SK-N-SH (cell line): ENCODE measurements at regions not wholly inside any gene's neighbourhood (a gene's known extent, or its start where the extent isn't known, plus 50 kb on each side); places are given as distances from the start of the nearest gene placed in this dataset.

Experiments
- CTCF ChIA-PET: fragments of 300-600, 350-600 bp; formaldehyde crosslinking; extraction: SDS; loops from one replicate; lab custom pipeline; 2021; lab: Yijun Ruan, JAX
- POLR2A ChIA-PET: fragments of 350-600 bp; sonication (Branson Sonifier 250); formaldehyde crosslinking; extraction: SDS; loops from one replicate; lab custom pipeline; 2020; ENCODE audit warnings: antibody characterized with exemption, inconsistent platforms; lab: Yijun Ruan, JAX
- DNase-seq: peaks from one replicate; pipeline ENCODE4 v3.0.0; 2012
- H2AFZ ChIP-seq: fragments of 200-600 bp; sonication (generic); 2 replicates; pipeline ENCODE4 v1.8.1; 2016; ENCODE audit warnings: antibody characterized with exemption, mild to moderate bottlenecking, low read depth
- H3F3A ChIP-seq: fragments of 200-600 bp; sonication (generic); replicated peaks from 2 replicates; pipeline ENCODE3; 2016; ENCODE audit warnings: antibody characterized with exemption, mild to moderate bottlenecking; ENCODE audit not compliant: insufficient read depth
- H3K27ac ChIP-seq, 2 experiments: fragments of 200-500 bp in 1 of 2; fragments of 200-600 bp in 1 of 2; sonication (Bioruptor generic) in 1 of 2; sonication (generic), shearing (Covaris generic) in 1 of 2; 2 replicates each; pipeline versions ENCODE4 v1.5.1 to v1.6.1; 2014 to 2016; ENCODE audit warnings: low read depth in 2 of 2, inconsistent platforms in 1 of 2, low read length in 1 of 2, mild to moderate bottlenecking in 1 of 2, mixed read lengths in 1 of 2
- H3K27me3 ChIP-seq: fragments of 200-600 bp; sonication (generic), shearing (Covaris generic); 2 replicates; pipeline ENCODE4 v1.6.1; 2016; ENCODE audit warnings: mixed run types; ENCODE audit not compliant: insufficient read depth
- H3K36me3 ChIP-seq, 2 experiments: fragments of 200-500 bp in 1 of 2; fragments of 200-600 bp in 1 of 2; sonication (Bioruptor generic) in 1 of 2; sonication (generic) in 1 of 2; replicated peaks in 1 of 2; 2 replicates each; pipeline versions ENCODE3 to v1.5.1; 2014 to 2016; ENCODE audit warnings: low read length in 1 of 2, mild to moderate bottlenecking in 1 of 2; ENCODE audit not compliant: insufficient read depth in 2 of 2, control insufficient read depth in 1 of 2
- H3K4me1 ChIP-seq, 2 experiments: fragments of 200-500 bp in 1 of 2; fragments of 200-600 bp in 1 of 2; sonication (Bioruptor generic) in 1 of 2; sonication (generic), shearing (Covaris generic) in 1 of 2; 2 replicates each; pipeline versions ENCODE4 v1.5.1 to v1.6.1; 2014 to 2016; ENCODE audit warnings: low read depth in 1 of 2, low read length in 1 of 2, mixed run types in 1 of 2; ENCODE audit not compliant: insufficient read depth in 2 of 2, control insufficient read depth in 1 of 2
- H3K4me2 ChIP-seq: fragments of 200-600 bp; sonication (generic), shearing (Covaris generic); 2 replicates; pipeline ENCODE4 v1.6.1; 2017; ENCODE audit warnings: mixed run types
- H3K4me3 ChIP-seq, 2 experiments: fragments of 200-500 bp in 1 of 2; fragments of 200-600 bp in 1 of 2; sonication (Bioruptor generic) in 1 of 2; sonication (generic), shearing (Covaris generic) in 1 of 2; 2 replicates each; pipeline versions ENCODE4 v1.5.1 to v1.8.1; 2014 to 2016; ENCODE audit warnings: low read depth in 2 of 2, inconsistent platforms in 1 of 2, low read length in 1 of 2, mild to moderate bottlenecking in 1 of 2, mixed read lengths in 1 of 2, moderate library complexity in 1 of 2
- H3K79me2 ChIP-seq: fragments of 200-600 bp; sonication (generic); 2 replicates; pipeline ENCODE4 v1.8.1; 2017; ENCODE audit warnings: mild to moderate bottlenecking; ENCODE audit not compliant: insufficient read depth
- H3K9ac ChIP-seq: fragments of 200-600 bp; sonication (generic); 2 replicates; pipeline ENCODE4 v1.6.1; 2017; ENCODE audit warnings: mixed run types
- H3K9me2 ChIP-seq: fragments of 200-600 bp; sonication (generic); 2 replicates; pipeline ENCODE4 v1.6.1; 2017; ENCODE audit warnings: mixed run types
- H3K9me3 ChIP-seq: fragments of 200-600 bp; sonication (generic); 2 replicates; pipeline ENCODE4 v1.6.1; 2017; ENCODE audit warnings: mixed run types, mild to moderate bottlenecking, moderate library complexity
- H4K20me1 ChIP-seq: fragments of 200-600 bp; sonication (generic); 2 replicates; pipeline ENCODE4 v1.6.1; 2017; ENCODE audit warnings: mild to moderate bottlenecking, mixed run types; ENCODE audit not compliant: insufficient read depth
- CHD2 ChIP-seq: fragments of 150-350 bp; IDR thresholded peaks from 2 replicates; pipeline ENCODE4 v1.6.1; 2018; ENCODE audit warnings: low read length; ENCODE audit not compliant: partially characterized antibody
- ELF1 ChIP-seq: IDR thresholded peaks from 2 replicates; pipeline ENCODE4 v1.4.0; 2012
- EZH2phosphoT487 ChIP-seq: fragments of 200-600 bp; sonication (generic); IDR thresholded peaks from 2 replicates; pipeline ENCODE4 v1.6.1; 2017; ENCODE audit warnings: low read depth, mixed run types, mild to moderate bottlenecking, antibody characterized with exemption, moderate library complexity, borderline replicate concordance
- FOXJ3 ChIP-seq: sonication (generic); formaldehyde crosslinking; IDR thresholded peaks from 2 replicates; pipeline ENCODE4 v1.5.1; 2020; ENCODE audit warnings: mild to moderate bottlenecking, missing genetic modification reagents
- FOXM1 ChIP-seq: IDR thresholded peaks from 2 replicates; pipeline ENCODE4 v1.4.0; 2012; ENCODE audit warnings: low read depth, mild to moderate bottlenecking
- GABPA ChIP-seq: IDR thresholded peaks from 2 replicates; pipeline ENCODE4 v1.4.0; 2012; ENCODE audit warnings: low read depth, mild to moderate bottlenecking
- GATA2 ChIP-seq: sonication (generic); formaldehyde crosslinking; IDR thresholded peaks from 2 replicates; pipeline ENCODE4 v1.5.0; 2020; ENCODE audit warnings: mild to moderate bottlenecking, missing genetic modification reagents
- MAX ChIP-seq: IDR thresholded peaks from 2 replicates; pipeline ENCODE4 v1.4.0; 2012; ENCODE audit warnings: low read depth
- MEF2A ChIP-seq: IDR thresholded peaks from 2 replicates; pipeline ENCODE4 v1.4.0; 2012; ENCODE audit warnings: low read depth, borderline replicate concordance
- MXI1 ChIP-seq: IDR thresholded peaks from 2 replicates; pipeline ENCODE4 v1.6.1; 2012; ENCODE audit warnings: mild to moderate bottlenecking, low read depth, low read length, improper control_type of control experiment
- NRF1 ChIP-seq: IDR thresholded peaks from 2 replicates; pipeline ENCODE4 v1.6.1; 2012; ENCODE audit warnings: low read depth, mild to moderate bottlenecking, low read length
- POLR2AphosphoS5 ChIP-seq: IDR thresholded peaks from 2 replicates; pipeline ENCODE4 v1.6.1; 2012; ENCODE audit warnings: low read depth, low read length
- RAD21 ChIP-seq: IDR thresholded peaks from 2 replicates; pipeline ENCODE4 v1.6.1; 2012; ENCODE audit warnings: mild to moderate bottlenecking, low read length
- RCOR1 ChIP-seq: fragments of 150-350 bp; IDR thresholded peaks from 2 replicates; pipeline ENCODE4 v1.6.1; 2017; ENCODE audit warnings: antibody characterized with exemption, low read length
- RFX5 ChIP-seq: IDR thresholded peaks from 2 replicates; pipeline ENCODE4 v1.6.1; 2012; ENCODE audit warnings: mild to moderate bottlenecking, improper control_type of control experiment, low read length
- SIN3A ChIP-seq: IDR thresholded peaks from 2 replicates; pipeline ENCODE4 v1.6.1; 2012; ENCODE audit warnings: low read depth, mild to moderate bottlenecking, low read length, moderate library complexity, borderline replicate concordance
- SMC3 ChIP-seq: IDR thresholded peaks from 2 replicates; pipeline ENCODE4 v1.6.1; 2012; ENCODE audit warnings: low read depth, low read length, improper control_type of control experiment
- TCF12 ChIP-seq: IDR thresholded peaks from 2 replicates; pipeline ENCODE4 v1.4.0; 2012
- TEAD4 ChIP-seq: IDR thresholded peaks from 2 replicates; pipeline ENCODE4 v1.4.0; 2012; ENCODE audit warnings: mild to moderate bottlenecking, borderline replicate concordance; ENCODE audit not compliant: insufficient read depth
- USF1 ChIP-seq: IDR thresholded peaks from 2 replicates; pipeline ENCODE4 v1.4.0; 2012; ENCODE audit warnings: low read depth, borderline replicate concordance
- YY1 ChIP-seq: IDR thresholded peaks from 2 replicates; pipeline ENCODE4 v1.4.0; 2012; ENCODE audit warnings: low read depth, mild to moderate bottlenecking
- WGBS: methylation state at CpG from one replicate; pipeline ENCODE4 v1.1.6; 2017; ENCODE audit warnings: low lambda C conversion rate; 5-methylcytosine and 5-hydroxymethylcytosine counted together
- TF ChIP-seq, protein P1 (sequence below): fragments of 150-350 bp; IDR thresholded peaks from 2 replicates; pipeline ENCODE4 v1.6.1; 2017; ENCODE audit warnings: antibody characterized with exemption, low read length, low read depth, borderline replicate concordance
- TF ChIP-seq, protein P2 (sequence below): IDR thresholded peaks from 2 replicates; pipeline ENCODE4; 2012
- TF ChIP-seq, protein P3 (sequence below): IDR thresholded peaks from 2 replicates; pipeline ENCODE4 v1.4.0; 2012; ENCODE audit warnings: low read depth, borderline replicate concordance
- TF ChIP-seq, protein P4 (sequence below): fragments of 150-350 bp; IDR thresholded peaks from 2 replicates; pipeline ENCODE4 v1.6.1; 2016; ENCODE audit warnings: mild to moderate bottlenecking, low read depth, low read length
- TF ChIP-seq, protein P5 (sequence below): fragments of 200-600 bp; sonication (generic); IDR thresholded peaks from 2 replicates; pipeline ENCODE4 v1.6.1; 2017; ENCODE audit warnings: antibody characterized with exemption, mild to moderate bottlenecking, moderate library complexity

DNA sequence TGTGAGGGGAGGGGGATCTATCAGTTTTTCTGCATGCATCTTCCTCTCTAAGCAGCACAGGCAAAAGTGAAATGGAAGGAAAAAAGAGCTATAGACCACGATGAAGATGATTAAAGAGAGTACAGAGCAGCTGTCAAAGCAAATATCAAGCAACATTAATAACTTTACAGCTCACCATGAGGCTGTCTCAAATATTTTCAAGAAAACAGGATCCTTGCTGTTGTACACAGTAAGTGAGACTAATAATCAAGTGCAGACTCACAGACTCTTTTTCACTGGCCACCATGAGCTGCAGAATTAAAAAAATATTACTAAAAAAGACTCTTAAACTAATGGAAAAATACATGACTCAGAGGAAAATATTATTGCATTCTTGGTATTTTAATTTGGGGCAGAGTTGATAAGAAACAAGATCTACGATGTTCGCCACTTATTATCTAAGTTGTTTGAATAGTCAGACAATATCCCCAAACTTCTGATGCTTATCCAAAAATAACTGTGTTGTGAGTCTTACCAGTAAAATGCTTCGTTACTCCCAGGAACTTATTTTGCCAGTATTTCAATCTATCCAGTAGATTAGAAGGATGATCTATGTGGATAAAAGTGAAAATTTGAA, 817.5 kb upstream of the ALCAM start:
- Histone ChIP-seq H3K9ac (no peak overlapping the region), H3K79me2 (no peaks in the 10 kb centered on the region), H3K9me3 (no peaks in the 10 kb centered on the region), H3K27me3 (no peaks in the 10 kb centered on the region), H3K27ac (peak overlapping the region; percentile 46 to 68; a peak in 3 of 4 replicates), H2AFZ (peak overlapping the region; percentile 54; the same call in 1 of the 2 replicates), H4K20me1 (no peaks in the 10 kb centered on the region), H3K4me1 (peaks cover 0 to 3% of the 10 kb centered on the region in 2 experiments; a peak in 2 of 4 replicates), H3F3A (peaks cover 14% of the 10 kb centered on the region), H3K4me2 (peak overlapping the region; percentile 46), H3K9me2 (no peaks in the 10 kb centered on the region), H3K4me3 (peak overlapping the region in 1 of 2 experiments; percentile 21; a peak in 1 of 4 replicates), H3K36me3 (no peaks in the 10 kb centered on the region)
- ChIA-PET CTCF (interaction anchor here (1.0 to 1.3 kb wide), 2 partner anchors 817 to 969 kb away, joined by 3 to 4 read pairs; partner anchors contain the start of gene ALCAM), POLR2A (no interaction called here)
- DNase-seq = no peak
- WGBS = 15% methylated on average over 4 of the region's 4 CpGs
- TF ChIP-seq YY1 = no peak
- no peak for TF ChIP-seq MEF2A
- TF ChIP-seq FOXJ3 (CRISPR knock-in tag) = no peak
- TF ChIP-seq RAD21 = no peak
- no peak for TF ChIP-seq SIN3A
- TF ChIP-seq TEAD4 = peak; percentile 58; the same call in 1 of the 2 replicates
- TF ChIP-seq NRF1 = no peak
- TF ChIP-seq, protein P1, sequence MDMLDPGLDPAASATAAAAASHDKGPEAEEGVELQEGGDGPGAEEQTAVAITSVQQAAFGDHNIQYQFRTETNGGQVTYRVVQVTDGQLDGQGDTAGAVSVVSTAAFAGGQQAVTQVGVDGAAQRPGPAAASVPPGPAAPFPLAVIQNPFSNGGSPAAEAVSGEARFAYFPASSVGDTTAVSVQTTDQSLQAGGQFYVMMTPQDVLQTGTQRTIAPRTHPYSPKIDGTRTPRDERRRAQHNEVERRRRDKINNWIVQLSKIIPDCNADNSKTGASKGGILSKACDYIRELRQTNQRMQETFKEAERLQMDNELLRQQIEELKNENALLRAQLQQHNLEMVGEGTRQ = no peak
- no peak for TF ChIP-seq RCOR1
- TF ChIP-seq, protein P2, sequence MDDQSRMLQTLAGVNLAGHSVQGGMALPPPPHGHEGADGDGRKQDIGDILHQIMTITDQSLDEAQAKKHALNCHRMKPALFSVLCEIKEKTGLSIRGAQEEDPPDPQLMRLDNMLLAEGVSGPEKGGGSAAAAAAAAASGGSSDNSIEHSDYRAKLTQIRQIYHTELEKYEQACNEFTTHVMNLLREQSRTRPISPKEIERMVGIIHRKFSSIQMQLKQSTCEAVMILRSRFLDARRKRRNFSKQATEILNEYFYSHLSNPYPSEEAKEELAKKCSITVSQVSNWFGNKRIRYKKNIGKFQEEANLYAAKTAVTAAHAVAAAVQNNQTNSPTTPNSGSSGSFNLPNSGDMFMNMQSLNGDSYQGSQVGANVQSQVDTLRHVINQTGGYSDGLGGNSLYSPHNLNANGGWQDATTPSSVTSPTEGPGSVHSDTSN = peak; percentile 77
- TF ChIP-seq, protein P3, sequence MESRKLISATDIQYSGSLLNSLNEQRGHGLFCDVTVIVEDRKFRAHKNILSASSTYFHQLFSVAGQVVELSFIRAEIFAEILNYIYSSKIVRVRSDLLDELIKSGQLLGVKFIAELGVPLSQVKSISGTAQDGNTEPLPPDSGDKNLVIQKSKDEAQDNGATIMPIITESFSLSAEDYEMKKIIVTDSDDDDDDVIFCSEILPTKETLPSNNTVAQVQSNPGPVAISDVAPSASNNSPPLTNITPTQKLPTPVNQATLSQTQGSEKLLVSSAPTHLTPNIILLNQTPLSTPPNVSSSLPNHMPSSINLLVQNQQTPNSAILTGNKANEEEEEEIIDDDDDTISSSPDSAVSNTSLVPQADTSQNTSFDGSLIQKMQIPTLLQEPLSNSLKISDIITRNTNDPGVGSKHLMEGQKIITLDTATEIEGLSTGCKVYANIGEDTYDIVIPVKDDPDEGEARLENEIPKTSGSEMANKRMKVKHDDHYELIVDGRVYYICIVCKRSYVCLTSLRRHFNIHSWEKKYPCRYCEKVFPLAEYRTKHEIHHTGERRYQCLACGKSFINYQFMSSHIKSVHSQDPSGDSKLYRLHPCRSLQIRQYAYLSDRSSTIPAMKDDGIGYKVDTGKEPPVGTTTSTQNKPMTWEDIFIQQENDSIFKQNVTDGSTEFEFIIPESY = no peak
- 0 out of 2 replicates have a peak, but pooled peaks have one; percentile 47 for TF ChIP-seq FOXM1
- TF ChIP-seq ELF1 = no peak
- TF ChIP-seq GABPA = no peak
- TF ChIP-seq MXI1 = no peak
- no peak for TF ChIP-seq USF1
- TF ChIP-seq, protein P4, sequence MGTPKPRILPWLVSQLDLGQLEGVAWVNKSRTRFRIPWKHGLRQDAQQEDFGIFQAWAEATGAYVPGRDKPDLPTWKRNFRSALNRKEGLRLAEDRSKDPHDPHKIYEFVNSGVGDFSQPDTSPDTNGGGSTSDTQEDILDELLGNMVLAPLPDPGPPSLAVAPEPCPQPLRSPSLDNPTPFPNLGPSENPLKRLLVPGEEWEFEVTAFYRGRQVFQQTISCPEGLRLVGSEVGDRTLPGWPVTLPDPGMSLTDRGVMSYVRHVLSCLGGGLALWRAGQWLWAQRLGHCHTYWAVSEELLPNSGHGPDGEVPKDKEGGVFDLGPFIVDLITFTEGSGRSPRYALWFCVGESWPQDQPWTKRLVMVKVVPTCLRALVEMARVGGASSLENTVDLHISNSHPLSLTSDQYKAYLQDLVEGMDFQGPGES = no peak
- no peak for TF ChIP-seq POLR2AphosphoS5
- TF ChIP-seq CHD2 = no peak
- TF ChIP-seq SMC3 = no peak
- TF ChIP-seq, protein P5, sequence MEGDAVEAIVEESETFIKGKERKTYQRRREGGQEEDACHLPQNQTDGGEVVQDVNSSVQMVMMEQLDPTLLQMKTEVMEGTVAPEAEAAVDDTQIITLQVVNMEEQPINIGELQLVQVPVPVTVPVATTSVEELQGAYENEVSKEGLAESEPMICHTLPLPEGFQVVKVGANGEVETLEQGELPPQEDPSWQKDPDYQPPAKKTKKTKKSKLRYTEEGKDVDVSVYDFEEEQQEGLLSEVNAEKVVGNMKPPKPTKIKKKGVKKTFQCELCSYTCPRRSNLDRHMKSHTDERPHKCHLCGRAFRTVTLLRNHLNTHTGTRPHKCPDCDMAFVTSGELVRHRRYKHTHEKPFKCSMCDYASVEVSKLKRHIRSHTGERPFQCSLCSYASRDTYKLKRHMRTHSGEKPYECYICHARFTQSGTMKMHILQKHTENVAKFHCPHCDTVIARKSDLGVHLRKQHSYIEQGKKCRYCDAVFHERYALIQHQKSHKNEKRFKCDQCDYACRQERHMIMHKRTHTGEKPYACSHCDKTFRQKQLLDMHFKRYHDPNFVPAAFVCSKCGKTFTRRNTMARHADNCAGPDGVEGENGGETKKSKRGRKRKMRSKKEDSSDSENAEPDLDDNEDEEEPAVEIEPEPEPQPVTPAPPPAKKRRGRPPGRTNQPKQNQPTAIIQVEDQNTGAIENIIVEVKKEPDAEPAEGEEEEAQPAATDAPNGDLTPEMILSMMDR = no peak
- no peak for TF ChIP-seq EZH2phosphoT487
- peak; percentile 62 for TF ChIP-seq TCF12
- TF ChIP-seq RFX5 = no peak
- no peak for TF ChIP-seq MAX
- no peak for TF ChIP-seq GATA2 (CRISPR knock-in tag)
